GM06990 (cell line): ENCODE measurements at regions not wholly inside any gene's neighbourhood (a gene's known extent, or its start where the extent isn't known, plus 50 kb on each side); places are given as distances from the start of the nearest gene placed in this dataset.

Source experiments
- DNase-seq: peaks from one replicate; pipeline ENCODE4 v3.0.0-alpha.2; 2011; ENCODE audit not compliant: insufficient read length; ENCODE audit errors: extremely low read depth
- H3K27me3 ChIP-seq: replicated peaks from 2 replicates; pipeline ENCODE4 v1.6.0; 2011; ENCODE audit warnings: low read length; ENCODE audit not compliant: control insufficient read depth, insufficient read depth
- H3K36me3 ChIP-seq: 2 replicates; pipeline ENCODE4 v1.5.1; 2011; ENCODE audit warnings: low read length; ENCODE audit not compliant: control insufficient read depth, insufficient read depth
- H3K4me3 ChIP-seq: replicated peaks from 2 replicates; pipeline ENCODE4 v1.5.1; 2011; ENCODE audit warnings: low read depth, mild to moderate bottlenecking, control low read depth, low read length
- TF ChIP-seq, protein P1 (sequence below): IDR thresholded peaks from 2 replicates; pipeline ENCODE4 v1.5.1; 2011; ENCODE audit warnings: low read length, control low read depth, mild to moderate bottlenecking, inconsistent platforms; ENCODE audit not compliant: insufficient read depth, poor library complexity, severe bottlenecking

DNA sequence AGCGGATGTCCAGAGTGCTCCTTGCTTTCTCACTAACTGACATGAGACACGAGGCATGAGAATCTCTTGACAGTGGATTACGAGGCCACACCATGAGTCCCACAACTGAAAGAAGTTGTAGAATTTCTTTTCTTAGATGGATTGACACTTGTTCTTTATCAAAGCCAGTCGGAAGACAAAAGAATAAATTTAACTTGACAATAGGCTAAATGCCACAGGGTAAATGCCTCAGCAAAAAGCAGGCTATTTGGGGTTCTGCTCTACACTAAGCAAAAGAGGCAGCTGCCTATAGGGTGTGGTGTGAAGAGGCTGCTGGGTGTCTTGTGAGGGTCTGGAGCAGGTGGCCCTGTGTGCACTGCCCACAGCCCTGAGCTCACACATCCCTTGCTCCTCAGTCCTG, 135.1 kb upstream of the SEMA6D start:
- TF ChIP-seq, protein P1, sequence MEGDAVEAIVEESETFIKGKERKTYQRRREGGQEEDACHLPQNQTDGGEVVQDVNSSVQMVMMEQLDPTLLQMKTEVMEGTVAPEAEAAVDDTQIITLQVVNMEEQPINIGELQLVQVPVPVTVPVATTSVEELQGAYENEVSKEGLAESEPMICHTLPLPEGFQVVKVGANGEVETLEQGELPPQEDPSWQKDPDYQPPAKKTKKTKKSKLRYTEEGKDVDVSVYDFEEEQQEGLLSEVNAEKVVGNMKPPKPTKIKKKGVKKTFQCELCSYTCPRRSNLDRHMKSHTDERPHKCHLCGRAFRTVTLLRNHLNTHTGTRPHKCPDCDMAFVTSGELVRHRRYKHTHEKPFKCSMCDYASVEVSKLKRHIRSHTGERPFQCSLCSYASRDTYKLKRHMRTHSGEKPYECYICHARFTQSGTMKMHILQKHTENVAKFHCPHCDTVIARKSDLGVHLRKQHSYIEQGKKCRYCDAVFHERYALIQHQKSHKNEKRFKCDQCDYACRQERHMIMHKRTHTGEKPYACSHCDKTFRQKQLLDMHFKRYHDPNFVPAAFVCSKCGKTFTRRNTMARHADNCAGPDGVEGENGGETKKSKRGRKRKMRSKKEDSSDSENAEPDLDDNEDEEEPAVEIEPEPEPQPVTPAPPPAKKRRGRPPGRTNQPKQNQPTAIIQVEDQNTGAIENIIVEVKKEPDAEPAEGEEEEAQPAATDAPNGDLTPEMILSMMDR = no peak
- DNase-seq = no peak
- H3K36me3 ChIP-seq = no peaks in the 10 kb centered on the region

DNA sequence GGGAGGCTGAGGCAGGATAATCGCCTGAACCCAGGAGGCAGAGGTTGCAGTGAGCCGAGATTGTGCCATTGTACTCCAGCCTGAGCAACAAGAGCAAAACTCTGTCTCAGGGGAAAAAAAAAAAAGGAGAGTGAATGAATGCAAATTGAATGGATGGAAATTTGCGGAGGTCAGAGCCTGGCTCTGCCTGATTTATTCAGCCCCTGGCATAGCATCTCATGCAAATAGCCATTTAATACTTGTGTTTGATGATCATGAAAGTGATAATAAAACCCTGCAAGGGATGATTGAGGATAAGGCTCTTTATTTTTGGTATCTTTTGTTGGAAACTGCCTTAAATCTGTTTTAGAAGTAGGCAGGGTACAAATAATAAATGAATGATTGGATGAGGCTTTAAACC, 133.0 kb upstream of the SEMA6D start:
- no peaks in the 10 kb centered on the region for H3K27me3 ChIP-seq
- H3K36me3 ChIP-seq = no peaks in the 10 kb centered on the region
- DNase-seq = no peak
- TF ChIP-seq, protein P1 = no peak
- H3K4me3 ChIP-seq = no peak overlapping the region

More for the DNA sequence above, 135.1 kb upstream of the SEMA6D start:
- no peaks in the 10 kb centered on the region for H3K27me3 ChIP-seq
- no peak overlapping the region for H3K4me3 ChIP-seq

DNA sequence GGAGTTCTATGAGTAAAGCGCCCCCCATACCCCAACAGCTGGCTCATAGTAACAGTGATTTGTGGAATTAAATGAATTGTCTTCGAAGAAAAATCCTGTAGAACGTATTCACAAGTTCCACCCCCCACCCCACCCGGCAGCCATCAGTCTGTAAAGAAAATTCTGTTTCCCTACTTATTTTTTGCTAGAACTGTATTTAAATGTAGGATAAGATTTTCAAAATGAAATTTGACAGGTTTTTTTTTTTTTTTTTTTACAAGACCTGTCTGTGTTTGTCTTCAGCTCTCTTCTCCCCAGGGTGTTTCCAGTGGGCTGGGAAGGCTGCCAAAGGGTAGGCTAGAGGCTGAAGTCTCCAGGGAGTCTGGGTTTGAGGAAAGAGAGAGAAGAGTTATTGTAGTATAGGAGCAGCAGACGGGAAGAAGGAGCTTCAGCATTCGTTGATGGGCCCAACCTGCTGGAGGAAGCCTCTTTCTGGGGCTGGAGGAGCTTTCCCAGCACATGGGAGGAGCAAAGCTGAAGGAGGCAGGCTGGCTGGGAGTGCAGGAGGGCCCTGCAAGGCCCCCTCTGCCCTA, 130.6 kb upstream of the SEMA6D start:
- no peak overlapping the region for H3K4me3 ChIP-seq
- H3K27me3 ChIP-seq = no peaks in the 10 kb centered on the region
- TF ChIP-seq, protein P1 = no peak
- no peaks in the 10 kb centered on the region for H3K36me3 ChIP-seq
- DNase-seq = no peak

DNA sequence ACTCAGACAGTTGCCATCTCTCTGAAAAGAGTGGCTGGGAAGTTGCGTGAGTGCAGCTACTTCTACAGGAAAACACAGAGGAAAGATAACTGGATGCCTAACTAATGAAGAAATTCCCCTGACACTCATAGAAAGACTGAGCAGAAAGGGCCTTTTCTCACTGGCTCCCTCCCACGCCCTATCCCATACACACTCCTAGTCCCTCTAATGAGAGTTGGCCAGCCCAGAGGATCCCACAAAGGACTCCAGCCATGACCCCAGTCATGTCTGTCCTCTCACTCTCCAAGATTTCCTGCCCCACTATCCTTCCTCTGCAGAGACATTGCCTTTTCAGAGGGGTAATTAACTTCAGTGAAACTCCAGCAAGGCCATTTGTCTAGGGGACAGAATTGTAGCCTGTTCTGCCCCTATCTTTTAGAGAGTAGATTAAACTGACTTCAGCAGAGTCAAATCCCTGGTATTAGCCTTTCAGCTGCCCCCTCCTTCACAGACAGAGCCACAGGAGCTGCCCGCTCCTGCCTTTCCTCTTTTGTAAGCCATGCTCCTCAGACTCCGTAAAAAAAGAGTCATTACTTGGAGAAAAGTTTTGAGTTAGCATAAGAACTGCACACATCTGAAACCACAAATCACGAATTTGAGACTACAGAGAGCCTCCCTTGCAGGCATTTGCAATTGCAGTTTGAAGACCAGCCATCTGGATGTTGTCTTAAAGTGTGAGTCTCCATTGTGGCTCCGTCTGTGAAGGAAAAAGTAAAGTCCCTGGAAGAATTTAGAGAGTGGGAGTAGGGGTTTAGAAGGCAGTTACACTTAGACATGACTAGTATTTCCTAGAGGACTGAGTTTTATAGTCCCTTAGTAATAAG, 129.1 kb upstream of the SEMA6D start:
- no peaks in the 10 kb centered on the region for H3K27me3 ChIP-seq
- no peaks in the 10 kb centered on the region for H3K36me3 ChIP-seq
- TF ChIP-seq, protein P1 = no peak
- H3K4me3 ChIP-seq = no peak overlapping the region
- DNase-seq = no peak

DNA sequence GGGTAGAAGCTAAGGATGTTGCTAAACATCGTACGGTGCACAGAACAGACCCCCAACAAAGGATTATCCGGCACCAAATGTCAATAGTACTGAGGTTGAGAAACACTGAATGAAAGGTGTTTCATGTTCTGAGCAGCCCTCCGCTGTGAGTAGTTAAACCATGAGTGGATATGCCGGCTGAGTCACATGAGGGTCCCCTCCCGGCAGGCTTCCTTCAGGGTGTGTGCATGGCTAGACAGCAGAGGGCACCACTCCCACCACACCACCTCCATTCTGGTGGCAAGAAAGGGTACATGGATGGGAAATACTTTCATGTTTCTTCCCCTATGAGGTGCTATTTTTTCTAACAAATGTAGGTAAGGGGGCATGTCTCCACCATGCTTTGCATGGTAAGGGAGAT, 128.3 kb upstream of the SEMA6D start:
- TF ChIP-seq, protein P1 = no peak
- no peaks in the 10 kb centered on the region for H3K36me3 ChIP-seq
- DNase-seq = no peak
- H3K27me3 ChIP-seq = no peaks in the 10 kb centered on the region
- no peak overlapping the region for H3K4me3 ChIP-seq
